K562 (cell line): ENCODE measurements at regions not wholly inside any gene's neighbourhood (a gene's known extent, or its start where the extent isn't known, plus 50 kb on each side); places are given as distances from the start of the nearest gene placed in this dataset.

Source experiments
- ATAC-seq: fragments of 200-7000 bp; cut with Tn5 transposase; 3 replicates; pipeline ENCODE4 v1.9.1; 2020; ENCODE audit warnings: moderate library complexity
- BruUV-seq: library from RNA; stranded (reverse); fragments of 400-500 nt; replicated peaks from 2 replicates; lab custom pipeline; 2021; lab: Mats Ljungman, UMichigan
- CTCF ChIA-PET: fragments of 300-600 bp; formaldehyde crosslinking; extraction: SDS; loops from one replicate; lab custom pipeline; 2021; ENCODE audit warnings: low intra/inter-chr PET ratio; lab: Yijun Ruan, JAX
- POLR2A ChIA-PET: fragments of 300-600, 350-650 bp; sonication (Branson Sonifier 250); formaldehyde crosslinking; extraction: SDS; loops from one replicate; lab custom pipeline; 2021; ENCODE audit warnings: antibody characterized with exemption, inconsistent platforms; lab: Yijun Ruan, JAX
- DNase-seq, 4 experiments: peaks; one replicate each; pipeline versions ENCODE4 v3.0.0 to v3.0.0-alpha.2; 2011 to 2018; ENCODE audit warnings: low spot score in 3 of 4, mixed read lengths in 3 of 4; ENCODE audit errors: extremely low read depth in 1 of 4
- FAIRE-seq: peaks from 2 replicates; lab custom pipeline; 2011; peaks lifted over from hg19 to GRCh38; lab: Jason Lieb, UNC
- H2AFZ ChIP-seq: 2 replicates; pipeline ENCODE4 v1.6.0; 2011; ENCODE audit warnings: low read depth, low read length, control low read depth, inconsistent platforms
- H3K27ac ChIP-seq: fragments of 200-600 bp; 3 replicates; pipeline ENCODE4 v1.8.0; 2011; ENCODE audit warnings: low read depth, mild to moderate bottlenecking, control low read depth, inconsistent platforms, low read length, moderate library complexity, mixed read lengths; ENCODE audit errors: extremely low read depth
- H3K27me3 ChIP-seq, 2 experiments: fragments of 300-600 bp in 1 of 2; 2 replicates in 1 of 2; 3 replicates in 1 of 2; pipeline versions ENCODE4 v1.6.0 to v1.8.0; 2011; ENCODE audit warnings: inconsistent platforms in 2 of 2, low read length in 2 of 2, mild to moderate bottlenecking in 1 of 2, mixed read lengths in 1 of 2, moderate library complexity in 1 of 2; ENCODE audit not compliant: control insufficient read depth in 2 of 2, insufficient read depth in 2 of 2
- H3K36me3 ChIP-seq: fragments of 300-600 bp; 3 replicates; pipeline ENCODE4 v1.8.0; 2011; ENCODE audit warnings: mild to moderate bottlenecking, low read length, inconsistent platforms; ENCODE audit not compliant: control insufficient read depth, insufficient read depth
- H3K4me1 ChIP-seq, 2 experiments: fragments of 200-600 bp in 1 of 2; replicated peaks in 1 of 2; 2 replicates in 1 of 2; 3 replicates in 1 of 2; pipeline versions ENCODE4 v1.5.1 to v1.8.0; 2011; ENCODE audit warnings: inconsistent platforms in 2 of 2, low read length in 2 of 2, mild to moderate bottlenecking in 1 of 2, mixed read lengths in 1 of 2, moderate library complexity in 1 of 2; ENCODE audit not compliant: control insufficient read depth in 2 of 2, insufficient read depth in 2 of 2
- H3K4me2 ChIP-seq: 2 replicates; pipeline ENCODE4 v1.6.1; 2011; ENCODE audit warnings: low read length, control low read depth, inconsistent platforms, mixed read lengths; ENCODE audit not compliant: insufficient read depth
- H3K4me3 ChIP-seq: fragments of 200-600 bp; sonication (generic), shearing (Covaris generic); 2 replicates; pipeline ENCODE4 v1.5.1; 2016; ENCODE audit warnings: control low read depth, inconsistent platforms
- H3K79me2 ChIP-seq: fragments of 200-600 bp; 3 replicates; pipeline ENCODE4 v1.8.0; 2011; ENCODE audit warnings: low read length, inconsistent platforms; ENCODE audit not compliant: control insufficient read depth, insufficient read depth
- H3K9ac ChIP-seq, 2 experiments: 2 replicates each; pipeline versions ENCODE4 v1.6.0 to v1.6.1; 2011; ENCODE audit warnings: low read depth in 2 of 2, low read length in 2 of 2, control low read depth in 1 of 2, inconsistent platforms in 1 of 2, mild to moderate bottlenecking in 1 of 2, mixed read lengths in 1 of 2; ENCODE audit not compliant: insufficient read depth in 1 of 2
- H3K9me1 ChIP-seq: one replicate; pipeline ENCODE4 v1.6.0; 2011; ENCODE audit warnings: inconsistent platforms, mild to moderate bottlenecking, low read length, moderate library complexity; ENCODE audit not compliant: control insufficient read depth, insufficient read depth
- H3K9me3 ChIP-seq: replicated peaks from 2 replicates; pipeline ENCODE4 v1.5.1; 2011; ENCODE audit warnings: low read depth, low read length, inconsistent platforms; ENCODE audit not compliant: control insufficient read depth, insufficient read depth
- H4K20me1 ChIP-seq: replicated peaks from 2 replicates; pipeline ENCODE4 v1.6.1; 2011; ENCODE audit warnings: low read length, inconsistent platforms, mixed read lengths; ENCODE audit not compliant: control insufficient read depth, insufficient read depth
- AFF4 ChIP-seq: sonication (generic); formaldehyde crosslinking; IDR thresholded peaks from 2 replicates; pipeline ENCODE4 v1.8.0; 2023; ENCODE audit warnings: mild to moderate bottlenecking, missing genetic modification reagents
- IFI16 ChIP-seq: fragments of 250-450 bp; sonication (Bioruptor Pico); IDR thresholded peaks from 2 replicates; pipeline ENCODE4 v2.1.2; 2022; ENCODE audit warnings: mild to moderate bottlenecking, inconsistent platforms
- SUPT5H ChIP-seq: fragments of 450-650 bp; IDR thresholded peaks from 2 replicates; pipeline ENCODE4 v1.6.1; 2016
- WGBS: fragments of 100-300 bp; shearing (Covaris generic); methylation state at CpG from one replicate; pipeline ENCODE4 v1.1.6; 2016; ENCODE audit warnings: low coverage, mixed read lengths; ENCODE audit not compliant: insufficient coverage; ENCODE audit errors: missing lambda C conversion rate; 5-methylcytosine and 5-hydroxymethylcytosine counted together
- in situ Hi-C: fragments of 300-500 bp; cut with MboI; formaldehyde crosslinking; loops from 4 replicates; pipeline ENCODE4 v1.15.0; 2018; ENCODE audit warnings: inconsistent platforms, mixed read lengths
- intact Hi-C: fragments of 100-400 bp; cut with micrococcal nuclease; formaldehyde crosslinking; loops from 2 replicates; pipeline ENCODE4 v1.14.2; 2022

GRCh38 chr18:67815280-67815679 lies 298.8 kb upstream of the DSEL start:
- H3K4me3 ChIP-seq = no peak overlapping the region
- TF ChIP-seq IFI16 (CRISPR knock-in tag) = no peak
- no peak for TF ChIP-seq SUPT5H
- no peak for TF ChIP-seq AFF4
- no peak overlapping the region for H3K9ac ChIP-seq
- intact Hi-C loops = no loop called here
- FAIRE-seq = no peak
- H3K4me2 ChIP-seq = no peak overlapping the region
- CTCF ChIA-PET = no interaction called here
- no peaks in the 10 kb centered on the region for H3K4me1 ChIP-seq
- no peaks in the 10 kb centered on the region for H3K36me3 ChIP-seq
- no peaks in the 10 kb centered on the region for H3K9me3 ChIP-seq
- H3K27me3 ChIP-seq = no peaks in the 10 kb centered on the region
- no peaks in the 10 kb centered on the region for H4K20me1 ChIP-seq
- in situ Hi-C loops = no loop called here
- no peak overlapping the region for H3K27ac ChIP-seq
- no peaks in the 10 kb centered on the region for H3K79me2 ChIP-seq
- DNase-seq = no peak
- 6% methylated on average over 1 of the region's 1 CpG for WGBS
- BruUV-seq = no TSS peak
- no peak for ATAC-seq
- H2AFZ ChIP-seq = no peak overlapping the region
- H3K9me1 ChIP-seq = no peaks in the 10 kb centered on the region
- POLR2A ChIA-PET = no interaction called here
